ENCODE measurements at regions not wholly inside any gene's neighbourhood (a gene's known extent, or its start where the extent isn't known, plus 50 kb on each side); places are given as distances from the start of the nearest gene placed in this dataset.

- TF ChIP-seq ZNF462 (CRISPR knock-in tag; IDR thresholded peaks at IDR 0.05) (no peak), EZH2phosphoT487 (IDR thresholded peaks at IDR 0.05; ENCODE audit: unreplicated experiment) (no peak), POLR2AphosphoS5 (IDR thresholded peaks at IDR 0.05; ENCODE audit: low read depth) (no peak), ZNF331 (CRISPR knock-in tag; IDR thresholded peaks at IDR 0.05; ENCODE audit: low read depth) (no peak), REST (IDR thresholded peaks at IDR 0.05; ENCODE audit: unreplicated experiment) (no peak), STAT1 (IDR thresholded peaks at IDR 0.05; ENCODE audit: unreplicated experiment) (no peak), CTCF (conservative IDR thresholded peaks at IDR 0.05; ENCODE audit: low read depth in 2 of 2) (no peak; a peak in 1 of 4 replicates), EZH2 (IDR thresholded peaks at IDR 0.05; ENCODE audit: low read depth, unreplicated experiment) (no peak)
These were observed 412.4 kb downstream of the FUT8 start (continued) for GRCh38 chr14:65824978-65825299.
